ENCODE measurements at regions not wholly inside any gene's neighbourhood (a gene's known extent, or its start where the extent isn't known, plus 50 kb on each side); places are given as distances from the start of the nearest gene placed in this dataset.
"Not testable (repeated sequence)": the region's sequence is repeated elsewhere in the genome, so short reads cannot be mapped to it uniquely, and the experiment has no call there.

GRCh38 chr2:109721135-109721534, 73.0 kb upstream of the RGPD5 start:
- DNase-seq: no peak

- no peak for DNase-seq
Measured at GRCh38 chr2:109721626-109722025, 72.5 kb upstream of the RGPD5 start.

- no peak for DNase-seq
Measured at GRCh38 chr2:109722026-109722425, 72.1 kb upstream of the RGPD5 start.

DNA sequence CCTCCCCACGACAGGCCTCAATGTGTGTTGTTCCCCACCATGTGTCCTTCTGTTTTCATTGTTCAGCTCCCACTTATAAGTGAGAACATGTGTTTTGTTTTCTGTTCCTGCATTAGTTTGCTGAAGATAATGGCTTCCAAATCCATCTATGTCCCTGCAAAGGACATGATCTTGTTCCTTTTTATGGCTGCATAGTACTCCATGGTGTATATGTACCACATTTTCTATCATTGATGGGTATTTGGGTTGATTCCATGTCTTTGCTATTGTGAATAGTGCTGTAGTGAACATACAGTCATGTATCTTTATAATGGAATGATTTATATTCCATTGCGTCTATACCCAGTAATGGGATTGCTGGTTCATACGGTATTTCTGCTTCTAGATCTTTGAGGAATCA, 71.5 kb upstream of the RGPD5 start:
- DNase-seq: not testable (repeated sequence)

DNA sequence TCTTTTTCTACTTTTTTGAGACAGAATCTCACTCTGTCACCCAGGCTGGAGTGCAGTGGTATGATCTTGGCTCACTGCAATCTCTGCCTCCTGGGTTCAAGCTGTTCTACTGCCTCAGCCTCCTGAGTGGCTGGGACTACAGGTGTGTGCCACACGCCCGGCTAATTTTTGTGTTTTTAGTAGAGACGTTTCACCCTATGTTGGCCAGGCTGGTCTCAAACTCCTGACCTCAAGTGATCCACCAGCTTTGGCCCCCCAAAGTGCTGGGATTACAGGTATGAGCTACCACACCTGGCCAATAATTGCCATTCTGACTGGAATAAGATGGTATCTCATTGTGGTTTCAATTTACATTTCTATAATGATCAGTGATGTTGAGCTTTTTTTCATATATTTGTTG, 71.0 kb upstream of the RGPD5 start:
- not testable (repeated sequence) for DNase-seq

- no peak for DNase-seq
Measured at GRCh38 chr2:109724533-109725460, 69.3 kb upstream of the RGPD5 start.

DNA sequence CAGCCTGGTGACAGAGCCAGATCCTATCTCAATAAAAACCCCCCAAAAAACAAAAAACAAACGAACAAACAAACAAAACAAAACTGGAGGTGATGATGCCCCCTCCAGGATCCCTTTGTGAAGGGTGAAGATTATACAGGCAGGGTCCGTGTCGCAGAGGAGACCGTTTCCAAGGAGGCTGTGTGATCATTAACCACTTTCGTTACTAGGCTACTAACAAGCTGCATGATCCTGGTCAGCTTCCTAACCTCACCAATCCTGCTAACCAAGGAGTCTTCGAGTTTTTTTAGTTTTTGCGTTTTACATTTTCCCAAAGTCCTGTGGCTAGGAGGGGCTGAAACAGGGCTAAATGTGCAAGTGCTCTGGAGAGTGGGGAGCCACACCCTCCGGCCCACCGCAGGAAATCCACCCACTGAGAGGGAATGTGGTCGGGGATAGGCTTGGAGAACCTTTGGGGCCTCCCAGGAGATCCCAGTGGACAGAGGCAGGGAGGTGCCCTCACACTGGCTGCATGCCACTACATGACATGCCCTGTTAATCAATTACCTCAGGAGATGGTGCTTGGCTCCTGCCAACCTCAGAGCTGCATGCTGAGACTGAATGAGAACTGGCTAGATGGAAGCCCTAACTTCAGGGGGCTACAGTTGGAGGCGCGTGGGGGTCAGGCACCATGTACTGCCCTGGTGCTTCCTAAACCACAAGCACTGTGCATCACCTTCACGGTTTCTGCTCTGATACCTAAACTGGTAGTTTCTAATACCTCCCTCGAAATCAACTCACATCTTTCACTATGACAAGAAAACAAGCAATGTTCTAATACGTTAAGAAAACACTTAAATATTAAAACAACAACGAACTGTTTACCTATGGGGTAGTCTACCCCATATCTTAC, 67.5 kb upstream of the RGPD5 start:
- no peak for DNase-seq

GRCh38 chr2:109727929-109728447, 66.1 kb upstream of the RGPD5 start:
- no peak for DNase-seq

DNA sequence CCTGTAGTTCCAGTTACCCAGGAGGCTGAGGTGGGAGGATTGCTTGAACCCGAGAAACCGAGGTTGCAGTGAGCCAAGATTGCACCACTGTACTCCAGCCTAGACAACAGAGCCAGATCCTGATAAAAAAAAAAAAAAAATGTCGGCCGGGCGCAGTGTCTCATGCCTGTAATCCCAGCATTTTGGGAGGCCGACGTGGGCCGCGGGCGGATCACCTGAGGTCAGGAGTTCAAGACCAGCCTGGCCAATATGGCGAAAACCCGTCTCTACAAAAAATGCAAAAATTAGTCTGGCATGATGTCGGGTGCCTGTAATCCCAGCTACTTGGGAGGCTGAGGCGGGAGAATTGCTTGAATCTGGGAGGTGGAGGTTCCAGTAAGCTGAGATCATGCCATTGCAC, 60.4 kb upstream of the RGPD5 start:
- not testable (repeated sequence) for DNase-seq

DNA sequence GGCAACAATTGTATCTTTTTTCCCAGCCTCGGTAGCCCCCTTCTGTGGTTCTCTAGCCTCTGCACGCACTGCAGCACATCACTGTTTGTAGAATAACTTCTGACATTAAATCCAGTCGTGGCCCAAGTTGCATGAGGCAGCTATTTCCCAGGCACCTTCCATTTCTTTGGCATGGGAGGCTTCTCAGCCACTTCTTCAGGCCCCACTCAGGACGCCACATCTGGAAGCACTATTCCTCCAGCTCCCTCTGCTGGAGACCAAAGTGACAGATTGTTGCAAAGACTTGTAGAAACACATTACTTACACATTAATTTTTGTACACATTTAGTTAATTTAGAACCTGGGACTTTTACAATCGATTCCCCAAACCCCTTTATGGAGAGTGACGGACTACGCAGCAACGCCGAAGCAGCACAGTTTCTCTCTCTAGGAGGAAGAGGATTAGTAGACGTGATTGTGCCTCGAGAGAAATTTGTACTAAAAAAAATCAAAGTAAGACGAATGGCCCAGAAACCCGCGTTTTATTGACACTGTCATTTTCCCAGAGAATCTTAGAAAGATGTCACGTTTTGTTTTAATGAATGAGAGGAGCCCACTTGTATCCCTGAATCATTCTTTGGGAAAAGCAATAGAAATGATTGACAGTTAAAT, 57.8 kb upstream of the RGPD5 start:
- DNase-seq: peak; percentile 80
